Karpas-422 (cell line): ENCODE measurements at regions not wholly inside any gene's neighbourhood (a gene's known extent, or its start where the extent isn't known, plus 50 kb on each side); places are given as distances from the start of the nearest gene placed in this dataset.
A peak's percentile ranks its signal among the peaks of the same experiment; 100 is the strongest.

Experiments used
- DNase-seq: peaks from one replicate; pipeline ENCODE4 v3.0.0-alpha.2; 2015
- H2AFZ ChIP-seq: fragments of 200-600 bp; sonication (generic); 2 replicates; pipeline ENCODE4 v1.6.1; 2014; ENCODE audit warnings: antibody characterized with exemption, low read length, mixed read lengths
- H3K27ac ChIP-seq: fragments of 200-600 bp; sonication (generic); 2 replicates; pipeline ENCODE4 v1.5.1; 2014; ENCODE audit warnings: mild to moderate bottlenecking, low read length, moderate library complexity
- H3K27me3 ChIP-seq: fragments of 200-600 bp; sonication (generic); 2 replicates; pipeline ENCODE4 v1.6.1; 2014; ENCODE audit warnings: low read length, mixed read lengths
- H3K36me3 ChIP-seq: fragments of 200-600 bp; sonication (generic); 2 replicates; pipeline ENCODE4 v1.6.1; 2014; ENCODE audit warnings: low read length, mixed read lengths; ENCODE audit not compliant: insufficient read depth
- H3K4me1 ChIP-seq: fragments of 200-600 bp; sonication (generic); 2 replicates; pipeline ENCODE4 v1.6.1; 2014; ENCODE audit warnings: mild to moderate bottlenecking, low read length, mixed read lengths
- H3K4me2 ChIP-seq: fragments of 200-600 bp; sonication (generic); 2 replicates; pipeline ENCODE4 v1.6.1; 2014; ENCODE audit warnings: low read length, low read depth, mild to moderate bottlenecking; ENCODE audit not compliant: poor library complexity, severe bottlenecking
- H3K4me3 ChIP-seq: fragments of 200-600 bp; sonication (generic); 2 replicates; pipeline ENCODE4 v1.5.1; 2014; ENCODE audit warnings: mild to moderate bottlenecking, antibody characterized with exemption, low read length, mixed read lengths
- H3K79me2 ChIP-seq: fragments of 200-600 bp; sonication (generic); 2 replicates; pipeline ENCODE4 v1.6.1; 2014; ENCODE audit warnings: mild to moderate bottlenecking, low read length, mixed read lengths
- H3K9ac ChIP-seq: fragments of 200-600 bp; sonication (generic); 2 replicates; pipeline ENCODE4 v1.6.0; 2014; ENCODE audit warnings: low read length
- H3K9me2 ChIP-seq: fragments of 200-600 bp; sonication (generic), shearing (Covaris generic); replicated peaks from 2 replicates; pipeline ENCODE4 v1.6.0; 2014; ENCODE audit warnings: mild to moderate bottlenecking, low read length, moderate library complexity; ENCODE audit not compliant: insufficient read depth
- H3K9me3 ChIP-seq: fragments of 300-700, 200-600 bp; sonication (generic); 2 replicates; pipeline ENCODE4 v1.6.1; 2014; ENCODE audit warnings: low read length, mixed read lengths
- H4K20me1 ChIP-seq: fragments of 200-600 bp; sonication (generic); 2 replicates; pipeline ENCODE4 v1.6.1; 2014; ENCODE audit warnings: mild to moderate bottlenecking, antibody characterized with exemption, low read length, low read depth; ENCODE audit not compliant: insufficient read depth

DNA sequence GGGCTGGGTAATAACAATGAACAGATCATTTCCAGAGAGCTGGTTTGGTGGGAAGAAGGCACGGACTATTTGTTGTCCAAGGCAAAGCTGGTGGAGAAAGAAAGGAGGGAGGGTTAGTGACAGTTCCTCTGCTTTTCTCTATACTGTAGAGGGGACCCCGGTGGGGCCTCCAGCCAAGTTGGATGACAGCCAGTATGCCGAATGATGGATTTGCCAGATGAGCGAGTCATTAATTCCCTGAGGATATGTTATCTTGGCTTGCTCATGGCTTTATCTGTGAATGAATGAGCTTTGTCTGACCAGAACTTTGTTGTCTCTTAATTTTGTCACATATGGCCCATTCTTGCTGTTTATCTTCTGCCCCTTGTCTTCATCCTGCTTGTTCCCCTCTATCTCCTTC lies 158.6 kb upstream of the GLRA1 start:
- Histone ChIP-seq H3K4me1 (no peaks in the 10 kb centered on the region), H3K36me3 (no peaks in the 10 kb centered on the region), H3K27me3 (no peaks in the 10 kb centered on the region), H3K4me2 (no peak overlapping the region), H3K27ac (no peak overlapping the region), H3K9me3 (no peaks in the 10 kb centered on the region), H3K9ac (no peak overlapping the region), H3K9me2 (no peaks in the 10 kb centered on the region), H4K20me1 (no peaks in the 10 kb centered on the region), H3K4me3 (no peak overlapping the region), H2AFZ (no peak overlapping the region), H3K79me2 (no peaks in the 10 kb centered on the region)
- DNase-seq: no peak

DNA sequence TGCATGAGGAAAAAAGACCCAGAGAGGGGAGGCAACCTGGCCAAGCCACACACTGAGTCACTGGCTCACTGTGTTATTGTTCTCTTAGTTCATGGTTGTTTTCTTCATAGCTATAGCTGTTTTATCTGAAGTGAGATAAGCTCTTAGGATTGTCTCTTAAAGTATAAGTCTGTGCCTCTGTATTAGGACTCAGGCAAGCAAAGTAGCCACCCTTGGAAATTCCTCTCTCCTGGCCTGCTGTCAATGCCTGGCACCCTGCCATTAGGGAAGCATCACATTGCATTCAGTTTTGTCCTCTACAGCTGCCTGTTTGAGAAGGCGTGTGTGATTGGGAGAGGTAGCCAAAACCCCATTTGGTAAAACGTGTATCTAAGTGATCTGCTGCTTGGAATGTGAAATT lies 147.4 kb upstream of the GLRA1 start:
- H3K4me2 ChIP-seq: no peak overlapping the region
- H3K27ac ChIP-seq: no peak overlapping the region
- no peaks in the 10 kb centered on the region for H3K4me1 ChIP-seq
- no peak overlapping the region for H2AFZ ChIP-seq
- H3K27me3 ChIP-seq: no peaks in the 10 kb centered on the region
- no peaks in the 10 kb centered on the region for H4K20me1 ChIP-seq
- no peaks in the 10 kb centered on the region for H3K9me3 ChIP-seq
- DNase-seq: no peak
- H3K9me2 ChIP-seq: no peaks in the 10 kb centered on the region
- H3K4me3 ChIP-seq: no peak overlapping the region
- no peaks in the 10 kb centered on the region for H3K79me2 ChIP-seq
- H3K36me3 ChIP-seq: no peaks in the 10 kb centered on the region
- no peak overlapping the region for H3K9ac ChIP-seq

DNA sequence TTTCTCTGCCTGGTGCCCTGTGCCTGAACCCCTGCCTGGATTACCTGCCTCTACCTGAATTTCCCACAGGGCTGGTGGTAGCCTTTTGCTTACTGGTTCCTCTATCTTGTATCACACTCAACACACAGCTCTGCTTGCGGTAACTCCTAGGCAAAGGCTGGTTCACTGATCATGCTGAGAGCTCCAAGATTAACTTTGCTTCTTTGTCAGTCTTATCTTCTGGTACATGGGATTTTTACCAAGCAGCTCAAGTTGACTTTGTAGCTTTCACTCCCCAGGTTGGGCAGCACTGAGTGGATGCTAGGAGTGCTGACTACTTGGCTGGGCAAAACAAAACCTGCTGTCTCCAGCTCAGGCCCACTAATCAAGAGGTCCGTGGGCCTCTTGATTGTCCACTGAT lies 145.9 kb upstream of the GLRA1 start:
- H3K27me3 ChIP-seq: no peaks in the 10 kb centered on the region
- H3K4me2 ChIP-seq: no peak overlapping the region
- H3K4me3 ChIP-seq: no peak overlapping the region
- H3K9me2 ChIP-seq: no peaks in the 10 kb centered on the region
- H4K20me1 ChIP-seq: no peaks in the 10 kb centered on the region
- no peaks in the 10 kb centered on the region for H3K79me2 ChIP-seq
- no peaks in the 10 kb centered on the region for H3K36me3 ChIP-seq
- DNase-seq: no peak
- H3K4me1 ChIP-seq: no peaks in the 10 kb centered on the region
- H3K27ac ChIP-seq: no peak overlapping the region
- no peak overlapping the region for H2AFZ ChIP-seq
- no peak overlapping the region for H3K9ac ChIP-seq
- H3K9me3 ChIP-seq: no peaks in the 10 kb centered on the region

DNA sequence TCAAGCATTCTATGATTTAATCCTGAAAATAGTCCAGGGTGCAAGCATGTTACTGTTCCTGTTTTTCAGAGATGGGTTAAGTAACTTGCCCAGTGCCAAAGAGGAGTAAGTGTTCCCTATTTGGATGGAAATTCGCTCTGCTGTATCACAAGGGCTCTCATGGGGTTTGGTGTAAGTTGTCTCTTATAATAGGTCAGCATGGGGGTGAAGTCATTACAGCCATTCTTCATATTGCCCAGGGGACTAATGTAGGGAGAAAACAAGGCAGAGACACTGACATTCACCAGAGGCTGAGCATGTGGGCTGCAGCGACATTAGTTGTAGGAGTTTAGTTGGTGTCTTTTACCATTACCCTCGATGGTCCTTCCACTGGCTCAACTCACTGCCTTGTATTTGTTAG lies 142.1 kb upstream of the GLRA1 start:
- H3K9me3 ChIP-seq: no peaks in the 10 kb centered on the region
- H3K4me1 ChIP-seq: no peaks in the 10 kb centered on the region
- no peaks in the 10 kb centered on the region for H3K36me3 ChIP-seq
- no peaks in the 10 kb centered on the region for H3K27me3 ChIP-seq
- no peak overlapping the region for H3K27ac ChIP-seq
- H3K9ac ChIP-seq: no peak overlapping the region
- H3K4me3 ChIP-seq: no peak overlapping the region
- no peak overlapping the region for H3K4me2 ChIP-seq
- H4K20me1 ChIP-seq: no peaks in the 10 kb centered on the region
- H3K79me2 ChIP-seq: no peaks in the 10 kb centered on the region
- no peaks in the 10 kb centered on the region for H3K9me2 ChIP-seq
- no peak for DNase-seq
- H2AFZ ChIP-seq: no peak overlapping the region

DNA sequence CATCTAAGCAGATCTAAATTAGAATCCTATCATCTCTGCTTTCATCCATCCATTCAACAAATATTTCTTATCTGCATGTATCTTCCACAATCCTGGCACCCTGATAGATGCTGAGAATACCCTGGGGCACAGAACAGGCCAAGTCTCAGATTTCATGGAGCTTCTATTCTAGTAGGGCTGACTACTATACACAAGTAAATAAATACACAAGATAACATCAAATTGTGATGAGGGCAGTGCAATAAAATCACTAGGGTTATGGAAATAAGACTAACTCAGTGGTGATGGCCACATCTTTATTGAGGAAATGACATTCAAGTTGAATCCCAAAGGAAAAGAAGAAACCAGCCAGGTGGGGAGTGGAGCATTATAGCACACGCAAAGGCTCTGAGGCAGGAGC lies 138.4 kb upstream of the GLRA1 start:
- Histone ChIP-seq H2AFZ (no peak overlapping the region), H3K27ac (no peak overlapping the region), H3K9me3 (no peaks in the 10 kb centered on the region), H3K4me3 (no peak overlapping the region), H4K20me1 (no peaks in the 10 kb centered on the region), H3K4me2 (no peak overlapping the region), H3K9me2 (no peaks in the 10 kb centered on the region), H3K9ac (no peak overlapping the region), H3K79me2 (no peaks in the 10 kb centered on the region), H3K27me3 (no peaks in the 10 kb centered on the region), H3K36me3 (no peaks in the 10 kb centered on the region), H3K4me1 (no peaks in the 10 kb centered on the region)
- DNase-seq: no peak

DNA sequence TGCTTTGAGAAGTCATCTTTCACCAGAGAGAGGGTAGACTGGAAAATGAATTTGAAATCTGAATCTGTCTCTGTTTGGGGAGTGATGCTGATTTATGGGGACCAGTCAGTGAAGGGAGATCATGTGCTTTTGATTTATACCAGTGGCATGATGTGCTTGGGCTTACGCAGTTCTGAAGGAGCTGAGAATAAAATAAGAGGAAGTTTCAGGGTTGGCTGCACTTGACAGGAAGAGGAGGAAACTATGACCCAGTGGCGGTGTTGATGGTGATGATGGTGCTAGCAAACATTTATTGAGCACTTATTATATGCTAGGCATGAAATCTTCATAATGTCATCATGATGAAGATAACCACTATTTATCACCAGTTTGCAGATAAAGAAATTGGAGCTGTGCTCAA lies 136.4 kb upstream of the GLRA1 start:
- Histone ChIP-seq H3K27ac (no peak overlapping the region), H3K4me3 (no peak overlapping the region), H2AFZ (no peak overlapping the region), H3K4me2 (no peak overlapping the region), H3K9me2 (no peaks in the 10 kb centered on the region), H3K27me3 (no peaks in the 10 kb centered on the region), H3K9me3 (no peaks in the 10 kb centered on the region), H3K79me2 (no peaks in the 10 kb centered on the region), H3K9ac (no peak overlapping the region), H3K4me1 (no peaks in the 10 kb centered on the region), H4K20me1 (no peaks in the 10 kb centered on the region), H3K36me3 (no peaks in the 10 kb centered on the region)
- peak; percentile 45 for DNase-seq

DNA sequence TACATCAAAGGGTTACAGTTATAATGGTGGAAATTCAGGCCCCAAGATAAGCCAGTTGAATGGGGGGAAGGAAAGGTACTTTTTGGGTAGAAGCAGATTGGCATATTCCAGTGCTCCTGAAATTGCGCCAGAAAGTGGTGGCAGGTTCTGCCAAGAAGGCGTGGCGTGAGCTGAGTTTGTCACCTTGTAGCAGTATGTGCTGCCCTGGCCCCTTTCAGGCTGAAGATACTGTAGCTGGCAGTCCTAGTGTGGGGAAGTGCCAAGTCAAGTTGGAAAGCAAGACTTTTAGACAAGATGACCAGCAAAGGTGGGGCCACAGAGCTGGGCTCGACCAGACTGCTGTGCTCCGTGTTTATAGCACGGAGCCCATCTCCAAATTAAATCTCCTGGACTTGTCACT lies 133.6 kb upstream of the GLRA1 start:
- H3K79me2 ChIP-seq: no peaks in the 10 kb centered on the region
- H3K36me3 ChIP-seq: no peaks in the 10 kb centered on the region
- DNase-seq: no peak
- H3K4me1 ChIP-seq: no peaks in the 10 kb centered on the region
- no peak overlapping the region for H3K27ac ChIP-seq
- no peak overlapping the region for H3K4me2 ChIP-seq
- no peaks in the 10 kb centered on the region for H4K20me1 ChIP-seq
- no peak overlapping the region for H2AFZ ChIP-seq
- H3K27me3 ChIP-seq: no peaks in the 10 kb centered on the region
- no peak overlapping the region for H3K9ac ChIP-seq
- H3K9me2 ChIP-seq: no peaks in the 10 kb centered on the region
- H3K9me3 ChIP-seq: no peaks in the 10 kb centered on the region
- H3K4me3 ChIP-seq: no peak overlapping the region

DNA sequence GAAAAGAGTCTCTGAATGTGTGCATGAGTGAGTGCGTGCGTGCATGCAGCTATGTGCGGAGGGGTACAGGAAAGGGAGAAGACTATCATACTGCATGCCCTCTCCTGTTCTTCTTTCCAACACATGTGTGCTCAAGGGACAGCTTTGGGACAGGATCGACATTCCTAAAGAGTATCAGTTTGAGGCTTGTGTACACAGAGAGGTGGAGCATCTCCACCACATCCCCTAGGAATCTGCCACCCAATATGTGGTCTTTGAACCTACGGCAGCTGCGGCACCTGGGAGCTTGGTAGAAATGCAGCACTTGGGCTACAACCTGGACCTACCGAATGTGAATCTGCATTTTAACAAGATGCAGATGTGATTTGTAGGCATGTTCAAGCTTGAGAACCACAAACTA lies 132.3 kb upstream of the GLRA1 start:
- Histone ChIP-seq H3K79me2 (no peaks in the 10 kb centered on the region), H4K20me1 (no peaks in the 10 kb centered on the region), H3K4me1 (no peaks in the 10 kb centered on the region), H3K27me3 (no peaks in the 10 kb centered on the region), H2AFZ (no peak overlapping the region), H3K4me2 (no peak overlapping the region), H3K9me2 (no peaks in the 10 kb centered on the region), H3K4me3 (no peak overlapping the region), H3K9ac (no peak overlapping the region), H3K27ac (no peak overlapping the region), H3K9me3 (no peaks in the 10 kb centered on the region), H3K36me3 (no peaks in the 10 kb centered on the region)
- DNase-seq: no peak

DNA sequence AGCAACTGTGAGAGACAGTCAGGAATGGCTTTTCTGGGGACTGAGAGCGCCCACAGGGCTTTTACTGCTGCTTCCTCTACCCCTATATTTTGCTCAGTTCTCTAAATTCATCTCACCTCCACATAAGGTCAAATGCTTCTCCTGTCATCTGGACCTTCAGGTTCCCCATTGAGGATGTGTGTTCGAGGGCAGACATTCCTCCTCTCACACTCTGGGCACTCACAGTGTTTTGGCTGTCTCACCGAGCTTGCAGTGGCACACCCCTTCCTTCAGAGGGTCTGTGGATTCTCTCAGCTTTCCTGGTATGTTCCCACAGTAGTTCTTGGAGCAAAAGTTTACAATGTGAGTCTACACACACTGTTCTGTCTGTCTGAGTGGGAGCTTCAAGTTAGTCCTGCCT lies 127.8 kb upstream of the GLRA1 start:
- Histone ChIP-seq H3K36me3 (no peaks in the 10 kb centered on the region), H3K9me3 (no peaks in the 10 kb centered on the region), H3K4me2 (no peak overlapping the region), H3K9ac (no peak overlapping the region), H3K4me1 (no peaks in the 10 kb centered on the region), H2AFZ (no peak overlapping the region), H3K27me3 (no peaks in the 10 kb centered on the region), H3K79me2 (no peaks in the 10 kb centered on the region), H3K27ac (no peak overlapping the region), H3K9me2 (no peaks in the 10 kb centered on the region; the same call in 1 of the 2 replicates), H4K20me1 (no peaks in the 10 kb centered on the region), H3K4me3 (no peak overlapping the region)
- no peak for DNase-seq
